NCI-H510A (cell line): ENCODE measurements at regions not wholly inside any gene's neighbourhood (a gene's known extent, or its start where the extent isn't known, plus 50 kb on each side); places are given as distances from the start of the nearest gene placed in this dataset.

Experiments used
- DNase-seq: peaks from one replicate; lab custom pipeline; 2025; lab: John Stamatoyannopoulos, UW

GRCh38 chr1:115577513-115577912, 64.3 kb upstream of the VANGL1 start:
- no peak for DNase-seq

- no peak for DNase-seq
These were observed 66.1 kb upstream of the VANGL1 start for GRCh38 chr1:115575661-115576060.

GRCh38 chr1:115572710-115573109, 69.1 kb upstream of the VANGL1 start:
- DNase-seq = no peak

GRCh38 chr1:115567431-115567830, 74.3 kb upstream of the VANGL1 start:
- no peak for DNase-seq

GRCh38 chr1:115565791-115566190, 76.0 kb upstream of the VANGL1 start:
- DNase-seq = no peak

GRCh38 chr1:115565353-115565752, 76.4 kb upstream of the VANGL1 start:
- DNase-seq = no peak

DNA sequence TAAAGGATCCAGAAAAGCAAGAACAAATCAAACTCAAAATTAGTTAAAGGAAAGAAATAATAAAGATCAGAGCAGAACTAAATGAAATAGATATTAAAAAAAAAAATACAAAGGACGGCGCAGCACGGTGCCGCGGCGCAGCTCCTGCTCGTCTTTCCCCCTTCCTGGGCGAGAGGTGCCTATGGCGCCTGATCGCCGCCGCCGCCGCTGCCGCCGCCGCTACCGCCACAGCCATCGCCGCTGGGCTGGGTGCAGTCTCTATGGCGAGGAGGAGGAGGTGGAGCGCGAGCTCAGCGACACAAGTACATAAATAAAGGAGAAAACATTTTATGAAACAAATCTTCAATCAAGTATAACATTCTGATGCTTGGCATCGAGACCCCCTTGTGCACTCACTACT, 77.6 kb upstream of the VANGL1 start:
- no peak for DNase-seq

GRCh38 chr1:115560027-115560426, 81.7 kb upstream of the VANGL1 start:
- DNase-seq = no peak

- DNase-seq = no peak
These were observed 83.5 kb upstream of the VANGL1 start for GRCh38 chr1:115558275-115558674.

DNA sequence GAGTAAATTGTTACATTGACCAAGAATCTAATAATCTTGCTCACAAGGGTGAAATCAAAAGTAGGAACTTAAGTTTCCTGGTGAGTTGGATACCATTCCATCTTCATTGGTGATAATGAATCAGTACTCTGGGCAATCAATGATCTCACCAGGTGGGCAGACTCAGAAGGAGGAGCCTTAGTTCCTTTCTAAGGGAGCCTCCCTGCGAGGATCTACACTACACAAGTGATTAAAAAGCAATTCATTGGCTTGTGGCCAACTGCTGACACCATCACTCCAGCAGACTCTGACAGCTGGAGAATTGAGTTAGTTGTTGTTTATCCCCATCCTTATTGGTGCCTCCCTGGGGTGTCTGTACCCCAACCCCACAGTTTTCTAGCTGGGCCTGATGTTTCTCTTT, 84.1 kb upstream of the VANGL1 start:
- peak; percentile 66 for DNase-seq

- no peak for DNase-seq
These were observed 85.5 kb upstream of the VANGL1 start for GRCh38 chr1:115556236-115556635.

GRCh38 chr1:115555446-115555845, 86.3 kb upstream of the VANGL1 start:
- no peak for DNase-seq

DNA sequence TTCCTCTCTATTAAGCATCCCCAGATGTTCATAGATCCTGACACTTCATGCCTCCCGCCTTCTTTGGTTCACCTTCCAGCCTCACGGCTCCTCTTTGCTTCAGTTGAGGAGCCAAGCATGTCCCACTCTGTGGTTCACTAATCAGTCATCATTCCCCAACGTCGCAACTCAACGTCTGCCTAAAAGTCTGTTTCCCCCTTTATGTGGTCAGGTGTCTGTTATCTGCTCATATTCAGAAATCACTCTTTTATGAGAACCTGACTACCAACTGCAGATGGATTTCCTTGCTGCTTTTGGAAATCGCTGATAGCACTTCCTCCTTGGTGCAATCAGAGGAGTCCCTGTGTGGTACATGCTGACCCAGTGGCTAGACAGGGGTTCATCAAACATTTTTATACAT, 94.1 kb upstream of the VANGL1 start:
- no peak for DNase-seq

DNA sequence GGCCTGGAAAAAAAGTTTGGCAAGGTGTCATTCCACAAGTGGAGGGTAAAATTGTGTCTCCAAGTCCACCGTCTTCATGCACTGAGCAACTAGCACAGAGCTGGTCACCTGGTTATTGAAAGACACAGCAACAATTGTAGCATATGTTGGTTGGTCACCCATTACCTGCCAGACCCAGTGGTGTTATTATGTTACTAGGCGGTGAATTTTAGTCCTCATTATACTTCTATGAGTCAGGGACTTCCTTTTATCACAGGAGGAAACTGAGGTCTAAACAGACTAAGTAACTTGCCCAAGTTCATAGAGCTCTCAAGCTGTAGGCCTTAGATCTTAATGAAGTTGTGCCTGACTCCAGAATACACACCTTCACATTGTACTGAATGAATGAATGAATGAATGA, 94.9 kb upstream of the VANGL1 start:
- no peak for DNase-seq

DNA sequence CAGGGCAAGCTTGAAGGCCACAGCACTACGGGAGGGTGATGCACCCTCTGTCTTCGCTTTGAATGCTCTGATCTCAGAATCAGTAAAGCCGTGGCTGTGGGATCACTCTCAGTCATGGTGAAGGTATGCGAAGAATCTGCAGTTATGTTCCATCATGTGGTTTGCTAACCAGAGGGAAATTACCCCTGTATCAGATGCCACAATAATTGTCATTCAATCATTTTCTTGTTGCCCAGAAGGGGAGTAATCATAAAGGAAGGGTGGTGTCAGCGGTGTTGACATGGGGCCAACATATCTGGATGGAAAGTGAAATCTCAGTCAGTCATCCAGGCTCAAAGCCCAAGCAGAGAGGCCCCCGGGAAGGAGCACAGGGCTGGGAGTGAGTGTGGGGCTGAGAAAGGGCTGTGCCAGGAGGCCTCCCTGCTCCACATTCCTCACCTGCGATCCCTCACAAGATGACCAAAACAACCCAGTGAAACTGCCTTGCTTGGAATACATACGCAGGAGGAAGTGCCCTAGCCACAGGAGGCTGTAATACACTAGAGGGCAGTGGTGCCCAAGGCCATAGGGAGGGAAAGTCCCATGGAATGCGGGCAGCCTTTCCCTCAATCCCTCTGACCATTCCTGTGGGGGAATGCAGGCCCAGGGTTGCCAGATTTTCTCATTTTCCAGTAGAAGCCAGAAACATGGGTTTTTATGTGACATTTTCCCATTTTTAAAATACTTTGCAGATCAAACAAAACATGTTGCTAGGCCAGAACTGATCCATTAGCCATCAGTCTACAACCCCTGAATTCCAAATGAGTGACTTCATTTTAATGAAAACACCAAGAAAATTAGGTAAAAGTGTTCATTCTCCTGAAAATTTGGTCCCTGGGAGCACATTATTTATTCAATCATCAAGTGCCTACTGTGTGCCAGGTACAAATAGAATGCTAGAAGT, 95.7 kb upstream of the VANGL1 start:
- no peak for DNase-seq

- no peak for DNase-seq
These were observed 96.6 kb upstream of the VANGL1 start for GRCh38 chr1:115545096-115545720.

- no peak for DNase-seq
These were observed 97.6 kb upstream of the VANGL1 start for GRCh38 chr1:115544131-115544530.

- no peak for DNase-seq
These were observed 98.5 kb upstream of the VANGL1 start for GRCh38 chr1:115543247-115543646.

- DNase-seq = no peak
These were observed 102.0 kb upstream of the VANGL1 start for GRCh38 chr1:115539736-115540135.

- DNase-seq = no peak
These were observed 102.7 kb upstream of the VANGL1 start for GRCh38 chr1:115539061-115539460.

GRCh38 chr1:115538579-115538978, 103.2 kb upstream of the VANGL1 start:
- DNase-seq = no peak

DNA sequence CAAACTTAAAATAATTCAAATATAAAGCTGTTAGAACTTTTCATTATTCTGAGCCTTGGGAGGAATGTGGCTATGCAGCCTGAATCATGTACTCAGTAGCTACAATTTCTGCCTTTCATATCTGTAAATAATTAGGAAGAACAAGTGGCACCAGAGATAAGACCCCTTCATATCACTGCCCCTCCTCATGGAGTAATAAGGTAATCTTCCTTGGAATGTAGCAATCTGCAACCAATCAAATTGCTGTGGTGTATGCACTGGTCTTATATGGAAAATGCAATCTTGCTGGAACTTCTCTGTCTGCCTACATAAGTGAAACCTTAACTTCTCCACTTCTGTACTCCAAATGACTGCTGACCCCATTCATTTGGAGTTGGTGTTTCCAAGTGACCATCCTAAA, 104.4 kb upstream of the VANGL1 start:
- no peak for DNase-seq

DNA sequence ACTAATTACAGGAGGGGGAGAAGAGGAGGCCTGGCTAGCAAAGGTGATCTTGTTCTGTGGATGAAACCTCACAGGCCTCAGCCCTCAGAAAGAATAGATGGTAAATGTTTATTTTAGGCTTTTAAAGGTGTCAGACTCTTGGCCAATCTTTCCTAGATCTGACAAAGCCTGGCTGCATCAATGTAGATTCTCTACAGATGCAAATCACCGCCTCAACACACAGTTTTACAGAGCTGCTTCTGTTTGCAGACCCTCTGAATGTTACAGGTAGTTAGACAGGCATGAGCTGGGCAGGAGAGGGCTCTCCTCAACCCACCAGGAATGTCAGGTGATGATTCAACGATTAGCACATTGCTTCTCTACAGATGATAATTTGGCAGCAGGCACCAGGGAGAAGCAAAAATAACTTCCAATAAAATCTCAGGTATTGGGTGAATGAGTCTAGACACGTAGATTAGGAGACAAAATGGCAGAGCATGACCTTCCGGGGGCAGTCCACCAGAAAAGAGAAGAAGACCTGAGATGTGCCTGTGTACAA, 105.4 kb upstream of the VANGL1 start:
- DNase-seq = no peak
